Panc1 (cell line): ENCODE measurements at regions not wholly inside any gene's neighbourhood (a gene's known extent, or its start where the extent isn't known, plus 50 kb on each side); places are given as distances from the start of the nearest gene placed in this dataset.

ENCODE experiments used
- POLR2AphosphoS5 ChIP-seq: IDR thresholded peaks from 2 replicates; pipeline ENCODE4 v1.6.1; 2012; ENCODE audit warnings: mild to moderate bottlenecking, low read depth, low read length, moderate library complexity
- TF ChIP-seq, protein P1 (sequence below): fragments of 450-650 bp; IDR thresholded peaks from 2 replicates; pipeline ENCODE4 v1.5.1; 2017; ENCODE audit warnings: mild to moderate bottlenecking
- TF ChIP-seq, protein P2 (sequence below), 2 experiments: IDR thresholded peaks; 2 replicates each; pipeline ENCODE4 v1.6.1; 2011 to 2012; ENCODE audit warnings: low read depth in 2 of 2, control low read depth in 1 of 2, low read length in 1 of 2, mild to moderate bottlenecking in 1 of 2, moderate library complexity in 1 of 2; ENCODE audit not compliant: insufficient read depth in 1 of 2

DNA sequence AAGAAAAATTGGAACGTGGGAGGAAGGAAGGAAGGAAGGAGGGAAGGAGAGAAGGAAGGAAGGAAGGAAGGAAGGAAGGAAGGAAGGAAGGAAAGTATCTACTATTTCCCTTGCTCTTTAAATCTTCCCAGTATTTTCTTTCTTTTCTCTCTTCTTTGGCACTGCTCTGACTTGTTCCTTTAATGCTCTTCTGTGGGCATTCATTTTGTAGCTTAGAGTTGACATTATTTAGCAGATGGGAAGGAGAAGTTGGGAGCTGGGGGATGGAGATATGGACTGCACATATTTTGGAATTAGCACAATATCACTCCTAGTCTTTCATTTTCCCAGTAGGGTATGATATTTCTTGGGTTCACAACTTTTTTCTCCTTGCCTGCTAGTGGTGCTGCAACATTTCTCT, 152.2 kb downstream of the TFAP2B start:
- TF ChIP-seq, protein P1, sequence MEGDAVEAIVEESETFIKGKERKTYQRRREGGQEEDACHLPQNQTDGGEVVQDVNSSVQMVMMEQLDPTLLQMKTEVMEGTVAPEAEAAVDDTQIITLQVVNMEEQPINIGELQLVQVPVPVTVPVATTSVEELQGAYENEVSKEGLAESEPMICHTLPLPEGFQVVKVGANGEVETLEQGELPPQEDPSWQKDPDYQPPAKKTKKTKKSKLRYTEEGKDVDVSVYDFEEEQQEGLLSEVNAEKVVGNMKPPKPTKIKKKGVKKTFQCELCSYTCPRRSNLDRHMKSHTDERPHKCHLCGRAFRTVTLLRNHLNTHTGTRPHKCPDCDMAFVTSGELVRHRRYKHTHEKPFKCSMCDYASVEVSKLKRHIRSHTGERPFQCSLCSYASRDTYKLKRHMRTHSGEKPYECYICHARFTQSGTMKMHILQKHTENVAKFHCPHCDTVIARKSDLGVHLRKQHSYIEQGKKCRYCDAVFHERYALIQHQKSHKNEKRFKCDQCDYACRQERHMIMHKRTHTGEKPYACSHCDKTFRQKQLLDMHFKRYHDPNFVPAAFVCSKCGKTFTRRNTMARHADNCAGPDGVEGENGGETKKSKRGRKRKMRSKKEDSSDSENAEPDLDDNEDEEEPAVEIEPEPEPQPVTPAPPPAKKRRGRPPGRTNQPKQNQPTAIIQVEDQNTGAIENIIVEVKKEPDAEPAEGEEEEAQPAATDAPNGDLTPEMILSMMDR, result no peak
- TF ChIP-seq, protein P2, sequence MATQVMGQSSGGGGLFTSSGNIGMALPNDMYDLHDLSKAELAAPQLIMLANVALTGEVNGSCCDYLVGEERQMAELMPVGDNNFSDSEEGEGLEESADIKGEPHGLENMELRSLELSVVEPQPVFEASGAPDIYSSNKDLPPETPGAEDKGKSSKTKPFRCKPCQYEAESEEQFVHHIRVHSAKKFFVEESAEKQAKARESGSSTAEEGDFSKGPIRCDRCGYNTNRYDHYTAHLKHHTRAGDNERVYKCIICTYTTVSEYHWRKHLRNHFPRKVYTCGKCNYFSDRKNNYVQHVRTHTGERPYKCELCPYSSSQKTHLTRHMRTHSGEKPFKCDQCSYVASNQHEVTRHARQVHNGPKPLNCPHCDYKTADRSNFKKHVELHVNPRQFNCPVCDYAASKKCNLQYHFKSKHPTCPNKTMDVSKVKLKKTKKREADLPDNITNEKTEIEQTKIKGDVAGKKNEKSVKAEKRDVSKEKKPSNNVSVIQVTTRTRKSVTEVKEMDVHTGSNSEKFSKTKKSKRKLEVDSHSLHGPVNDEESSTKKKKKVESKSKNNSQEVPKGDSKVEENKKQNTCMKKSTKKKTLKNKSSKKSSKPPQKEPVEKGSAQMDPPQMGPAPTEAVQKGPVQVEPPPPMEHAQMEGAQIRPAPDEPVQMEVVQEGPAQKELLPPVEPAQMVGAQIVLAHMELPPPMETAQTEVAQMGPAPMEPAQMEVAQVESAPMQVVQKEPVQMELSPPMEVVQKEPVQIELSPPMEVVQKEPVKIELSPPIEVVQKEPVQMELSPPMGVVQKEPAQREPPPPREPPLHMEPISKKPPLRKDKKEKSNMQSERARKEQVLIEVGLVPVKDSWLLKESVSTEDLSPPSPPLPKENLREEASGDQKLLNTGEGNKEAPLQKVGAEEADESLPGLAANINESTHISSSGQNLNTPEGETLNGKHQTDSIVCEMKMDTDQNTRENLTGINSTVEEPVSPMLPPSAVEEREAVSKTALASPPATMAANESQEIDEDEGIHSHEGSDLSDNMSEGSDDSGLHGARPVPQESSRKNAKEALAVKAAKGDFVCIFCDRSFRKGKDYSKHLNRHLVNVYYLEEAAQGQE (IDR thresholded peaks at IDR 0.05; ENCODE audit: insufficient read depth in 1 of 2, low read depth in 2 of 2, low read length in 1 of 2), result no peak
- TF ChIP-seq POLR2AphosphoS5, result no peak
